SK-N-SH treated with all-trans-retinoic acid at 6 μM for 48 hours (cell line): ENCODE measurements at regions not wholly inside any gene's neighbourhood (a gene's known extent, or its start where the extent isn't known, plus 50 kb on each side); places are given as distances from the start of the nearest gene placed in this dataset.

Experiments
- ATAC-seq: fragments of 200-7000 bp; cut with Tn5 transposase; 3 replicates; pipeline ENCODE4 v1.9.1; 2020; ENCODE audit warnings: mild to moderate bottlenecking, moderate library complexity
- ARNTL ChIP-seq: fragments of 450-650 bp; formaldehyde crosslinking; IDR thresholded peaks from 2 replicates; pipeline ENCODE4 v1.5.0; 2020; ENCODE audit warnings: low read depth, mild to moderate bottlenecking, moderate library complexity, borderline replicate concordance
- CREB5 ChIP-seq: fragments of 250-450 bp; sonication (Bioruptor Pico); IDR thresholded peaks from 2 replicates; pipeline ENCODE4 v1.5.1; 2020; ENCODE audit warnings: low read depth, mild to moderate bottlenecking, moderate library complexity
- CSDC2 ChIP-seq: fragments of 250-450 bp; sonication (Bioruptor Pico); IDR thresholded peaks from 2 replicates; pipeline ENCODE4 v1.5.0; 2020; ENCODE audit warnings: mild to moderate bottlenecking, moderate library complexity
- CSRNP3 ChIP-seq: fragments of 250-450 bp; sonication (Bioruptor Pico); IDR thresholded peaks from 2 replicates; pipeline ENCODE4 v1.5.1; 2021; ENCODE audit warnings: mild to moderate bottlenecking, moderate library complexity
- ESRRG ChIP-seq: fragments of 250-450 bp; sonication (Bioruptor Pico); IDR thresholded peaks from 2 replicates; pipeline ENCODE4 v1.6.1; 2021; ENCODE audit warnings: mild to moderate bottlenecking
- GLIS3 ChIP-seq: fragments of 250-450 bp; sonication (Bioruptor Pico); IDR thresholded peaks from 2 replicates; pipeline ENCODE4 v1.5.0; 2020; ENCODE audit warnings: mild to moderate bottlenecking, moderate library complexity
- ISL1 ChIP-seq: fragments of 250-450 bp; sonication (Bioruptor Pico); IDR thresholded peaks from 2 replicates; pipeline ENCODE4 v2.1.2; 2022; ENCODE audit warnings: mild to moderate bottlenecking, moderate library complexity
- OSR1 ChIP-seq: fragments of 250-450 bp; sonication (Bioruptor Pico); IDR thresholded peaks from 2 replicates; pipeline ENCODE4 v1.8.0; 2022; ENCODE audit warnings: moderate library complexity, mild to moderate bottlenecking, inconsistent platforms
- POU6F1 ChIP-seq: fragments of 250-450 bp; sonication (Bioruptor Pico); IDR thresholded peaks from 2 replicates; pipeline ENCODE4 v1.8.0; 2021; ENCODE audit warnings: low read depth, mild to moderate bottlenecking, moderate library complexity, borderline replicate concordance
- PPARA ChIP-seq: fragments of 250-450 bp; sonication (Bioruptor Pico); IDR thresholded peaks from 2 replicates; pipeline ENCODE4 v1.5.0; 2020; ENCODE audit warnings: mild to moderate bottlenecking, borderline replicate concordance
- RARB ChIP-seq: fragments of 250-450 bp; sonication (Bioruptor Pico); IDR thresholded peaks from 2 replicates; pipeline ENCODE4 v1.8.0; 2021; ENCODE audit warnings: mild to moderate bottlenecking, moderate library complexity
- SNAI2 ChIP-seq: fragments of 250-450 bp; sonication (Bioruptor Pico); IDR thresholded peaks from 2 replicates; pipeline ENCODE4 v1.5.0; 2020; ENCODE audit warnings: mild to moderate bottlenecking, moderate library complexity
- TOX ChIP-seq: fragments of 250-450 bp; sonication (Bioruptor Pico); IDR thresholded peaks from 2 replicates; pipeline ENCODE4 v1.8.0; 2021; ENCODE audit warnings: mild to moderate bottlenecking, moderate library complexity, borderline replicate concordance
- TSHZ2 ChIP-seq: fragments of 250-450 bp; sonication (Bioruptor Pico); IDR thresholded peaks from 2 replicates; pipeline ENCODE4 v1.5.0; 2020; ENCODE audit warnings: mild to moderate bottlenecking, moderate library complexity
- ZC3H10 ChIP-seq: fragments of 250-450 bp; sonication (Bioruptor Pico); IDR thresholded peaks from 2 replicates; pipeline ENCODE4 v1.5.1; 2021; ENCODE audit warnings: mild to moderate bottlenecking, moderate library complexity
- ZFP3 ChIP-seq: fragments of 250-450 bp; sonication (Bioruptor Pico); IDR thresholded peaks from 2 replicates; pipeline ENCODE4 v1.5.0; 2020; ENCODE audit warnings: mild to moderate bottlenecking, moderate library complexity
- ZFP30 ChIP-seq: fragments of 450-650 bp; formaldehyde crosslinking; IDR thresholded peaks from 2 replicates; pipeline ENCODE4 v1.5.0; 2022; ENCODE audit warnings: mild to moderate bottlenecking, moderate library complexity
- ZNF565 ChIP-seq: fragments of 450-650 bp; formaldehyde crosslinking; conservative IDR thresholded peaks from 2 replicates; pipeline ENCODE4 v1.5.0; 2020; ENCODE audit warnings: low read depth, mild to moderate bottlenecking, moderate library complexity
- ZNF70 ChIP-seq: fragments of 450-650 bp; formaldehyde crosslinking; IDR thresholded peaks from 2 replicates; pipeline ENCODE4 v1.5.0; 2020; ENCODE audit warnings: mild to moderate bottlenecking, moderate library complexity
- TF ChIP-seq, protein P1 (sequence below): fragments of 250-450 bp; sonication (Bioruptor Pico); IDR thresholded peaks from 2 replicates; pipeline ENCODE4 v1.8.0; 2020; ENCODE audit warnings: mild to moderate bottlenecking, moderate library complexity, borderline replicate concordance

GRCh38 chr9:78782858-78783257 is 485.9 kb downstream of the PSAT1 start:
- no peak for TF ChIP-seq POU6F1 (CRISPR knock-in tag)
- TF ChIP-seq SNAI2 (CRISPR knock-in tag) = no peak
- no peak for TF ChIP-seq GLIS3 (CRISPR knock-in tag)
- TF ChIP-seq RARB (CRISPR knock-in tag) = no peak
- TF ChIP-seq CSDC2 (CRISPR knock-in tag) = no peak
- TF ChIP-seq ZFP30 = no peak
- TF ChIP-seq OSR1 (CRISPR knock-in tag) = no peak
- TF ChIP-seq, protein P1, sequence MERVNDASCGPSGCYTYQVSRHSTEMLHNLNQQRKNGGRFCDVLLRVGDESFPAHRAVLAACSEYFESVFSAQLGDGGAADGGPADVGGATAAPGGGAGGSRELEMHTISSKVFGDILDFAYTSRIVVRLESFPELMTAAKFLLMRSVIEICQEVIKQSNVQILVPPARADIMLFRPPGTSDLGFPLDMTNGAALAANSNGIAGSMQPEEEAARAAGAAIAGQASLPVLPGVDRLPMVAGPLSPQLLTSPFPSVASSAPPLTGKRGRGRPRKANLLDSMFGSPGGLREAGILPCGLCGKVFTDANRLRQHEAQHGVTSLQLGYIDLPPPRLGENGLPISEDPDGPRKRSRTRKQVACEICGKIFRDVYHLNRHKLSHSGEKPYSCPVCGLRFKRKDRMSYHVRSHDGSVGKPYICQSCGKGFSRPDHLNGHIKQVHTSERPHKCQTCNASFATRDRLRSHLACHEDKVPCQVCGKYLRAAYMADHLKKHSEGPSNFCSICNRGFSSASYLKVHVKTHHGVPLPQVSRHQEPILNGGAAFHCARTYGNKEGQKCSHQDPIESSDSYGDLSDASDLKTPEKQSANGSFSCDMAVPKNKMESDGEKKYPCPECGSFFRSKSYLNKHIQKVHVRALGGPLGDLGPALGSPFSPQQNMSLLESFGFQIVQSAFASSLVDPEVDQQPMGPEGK (CRISPR knock-in tag) = no peak
- no peak for TF ChIP-seq CSRNP3
- no peak for TF ChIP-seq ARNTL (CRISPR knock-in tag)
- TF ChIP-seq ZC3H10 (CRISPR knock-in tag) = no peak
- TF ChIP-seq ISL1 (CRISPR knock-in tag) = no peak
- TF ChIP-seq TSHZ2 (CRISPR knock-in tag) = no peak
- no peak for TF ChIP-seq TOX
- no peak for TF ChIP-seq ZNF70 (CRISPR knock-in tag)
- TF ChIP-seq PPARA (CRISPR knock-in tag) = no peak
- TF ChIP-seq ZNF565 = no peak
- TF ChIP-seq, all 23 proteins: peak for 0
- ATAC-seq = no peak

- TF ChIP-seq ISL1 (CRISPR knock-in tag) = no peak
- no peak for TF ChIP-seq ZC3H10 (CRISPR knock-in tag)
- TF ChIP-seq ZNF70 (CRISPR knock-in tag) = no peak
- TF ChIP-seq ZNF565 = no peak
- TF ChIP-seq ARNTL (CRISPR knock-in tag) = no peak
- no peak for TF ChIP-seq ESRRG
- TF ChIP-seq ZFP3 (CRISPR knock-in tag) = no peak
- TF ChIP-seq PPARA (CRISPR knock-in tag) = no peak
- TF ChIP-seq CSRNP3 = no peak
- TF ChIP-seq, protein P1 (CRISPR knock-in tag) = no peak
- no peak for TF ChIP-seq OSR1 (CRISPR knock-in tag)
- no peak for TF ChIP-seq CSDC2 (CRISPR knock-in tag)
- no peak for TF ChIP-seq CREB5 (CRISPR knock-in tag)
- TF ChIP-seq TSHZ2 (CRISPR knock-in tag) = no peak
- TF ChIP-seq POU6F1 (CRISPR knock-in tag) = no peak
- TF ChIP-seq GLIS3 (CRISPR knock-in tag) = no peak
- TF ChIP-seq ZFP30 = no peak
- ATAC-seq = no peak
These were observed 486.8 kb downstream of the PSAT1 start for GRCh38 chr9:78783743-78784142.
